Mesodermal cell (in vitro differentiated cells): ENCODE measurements at regions not wholly inside any gene's neighbourhood (a gene's known extent, or its start where the extent isn't known, plus 50 kb on each side); places are given as distances from the start of the nearest gene placed in this dataset.

Experiments
- H3K27ac ChIP-seq: 2 replicates; pipeline ENCODE4 v1.7.0; 2013; ENCODE audit warnings: mild to moderate bottlenecking, low read depth, low read length, moderate library complexity; ENCODE audit not compliant: severe bottlenecking
- H3K36me3 ChIP-seq: 2 replicates; pipeline ENCODE4 v1.7.1; 2013; ENCODE audit warnings: mild to moderate bottlenecking, low read length, moderate library complexity; ENCODE audit not compliant: control insufficient read depth, insufficient read depth
- H3K4me1 ChIP-seq: one replicate; pipeline ENCODE4 v1.7.1; 2013; ENCODE audit warnings: mild to moderate bottlenecking, low read length; ENCODE audit not compliant: insufficient read depth, control insufficient read depth, poor library complexity, severe bottlenecking
- H3K4me3 ChIP-seq: 2 replicates; pipeline ENCODE4 v1.7.0; 2013; ENCODE audit warnings: low read length, control low read depth, mild to moderate bottlenecking; ENCODE audit not compliant: insufficient read depth, poor library complexity, severe bottlenecking; ENCODE audit errors: extremely low read depth
- H3K9me3 ChIP-seq: 2 replicates; pipeline ENCODE4 v1.7.1; 2013; ENCODE audit warnings: mild to moderate bottlenecking, low read length, moderate library complexity; ENCODE audit not compliant: control insufficient read depth
- WGBS, 2 experiments: methylation state at CpG; one replicate each; pipeline ENCODE4 v1.1.5; 2013; ENCODE audit warnings: missing lambda C conversion rate in 2 of 2; ENCODE audit not compliant: insufficient coverage in 2 of 2; 5-methylcytosine and 5-hydroxymethylcytosine counted together

GRCh38 chr10:61124756-61125530 is 181.0 kb upstream of the RHOBTB1 start:
- no peak overlapping the region for H3K4me3 ChIP-seq
- H3K36me3 ChIP-seq = no peaks in the 10 kb centered on the region
- no peak overlapping the region for H3K27ac ChIP-seq
- no peaks in the 10 kb centered on the region for H3K4me1 ChIP-seq
- no peaks in the 10 kb centered on the region for H3K9me3 ChIP-seq
- WGBS, 2 experiments = 85 to 95% methylated on average over 3 to 4 of the region's 6 CpGs

- Histone ChIP-seq H3K36me3 (no peaks in the 10 kb centered on the region), H3K27ac (no peak overlapping the region), H3K4me3 (no peak overlapping the region), H3K9me3 (no peaks in the 10 kb centered on the region), H3K4me1 (no peaks in the 10 kb centered on the region)
- WGBS, 2 experiments = no CpG with 5 or more reads among the region's 2 CpGs
Measured at GRCh38 chr10:61120805-61121204, 176.8 kb upstream of the RHOBTB1 start.

GRCh38 chr10:61119573-61119972 is 175.6 kb upstream of the RHOBTB1 start:
- 86% methylated on average over 1 of the region's 1 CpG; no CpG with 5 or more reads in 1 of the 2 experiments for WGBS, 2 experiments
- Histone ChIP-seq H3K36me3 (no peaks in the 10 kb centered on the region), H3K4me1 (no peaks in the 10 kb centered on the region), H3K9me3 (no peaks in the 10 kb centered on the region), H3K4me3 (no peak overlapping the region), H3K27ac (no peak overlapping the region)

GRCh38 chr10:61115897-61116296 is 171.9 kb upstream of the RHOBTB1 start:
- no peaks in the 10 kb centered on the region for H3K36me3 ChIP-seq
- no peaks in the 10 kb centered on the region for H3K9me3 ChIP-seq
- H3K4me3 ChIP-seq = no peak overlapping the region
- no peaks in the 10 kb centered on the region for H3K4me1 ChIP-seq
- H3K27ac ChIP-seq = no peak overlapping the region

GRCh38 chr10:61112771-61113170 is 168.8 kb upstream of the RHOBTB1 start:
- no peaks in the 10 kb centered on the region for H3K36me3 ChIP-seq
- no peak overlapping the region for H3K4me3 ChIP-seq
- no peaks in the 10 kb centered on the region for H3K9me3 ChIP-seq
- no peak overlapping the region for H3K27ac ChIP-seq
- no peaks in the 10 kb centered on the region for H3K4me1 ChIP-seq

- Histone ChIP-seq H3K9me3 (no peaks in the 10 kb centered on the region), H3K27ac (no peak overlapping the region)
Measured at GRCh38 chr10:61110936-61111335, 167.0 kb upstream of the RHOBTB1 start.

GRCh38 chr10:61110188-61110844 is 166.3 kb upstream of the RHOBTB1 start:
- no peaks in the 10 kb centered on the region for H3K4me1 ChIP-seq
- WGBS, 2 experiments = no CpG with 5 or more reads among the region's 1 CpG
- no peaks in the 10 kb centered on the region for H3K36me3 ChIP-seq
- no peak overlapping the region for H3K4me3 ChIP-seq
- H3K27ac ChIP-seq = no peak overlapping the region
- no peaks in the 10 kb centered on the region for H3K9me3 ChIP-seq

More at GRCh38 chr10:61110936-61111335, 167.0 kb upstream of the RHOBTB1 start:
- H3K4me1 ChIP-seq = no peaks in the 10 kb centered on the region
- H3K36me3 ChIP-seq = no peaks in the 10 kb centered on the region
- no peak overlapping the region for H3K4me3 ChIP-seq

GRCh38 chr10:61108915-61109314 is 164.9 kb upstream of the RHOBTB1 start:
- no peak overlapping the region for H3K27ac ChIP-seq
- no peaks in the 10 kb centered on the region for H3K36me3 ChIP-seq
- no peak overlapping the region for H3K4me3 ChIP-seq
- WGBS, 2 experiments = 100% methylated on average over 1 of the region's 3 CpGs; no CpG with 5 or more reads in 1 of the 2 experiments
- H3K4me1 ChIP-seq = no peaks in the 10 kb centered on the region
- H3K9me3 ChIP-seq = no peaks in the 10 kb centered on the region

- Histone ChIP-seq H3K4me1 (no peaks in the 10 kb centered on the region), H3K4me3 (no peak overlapping the region), H3K9me3 (no peaks in the 10 kb centered on the region), H3K36me3 (no peaks in the 10 kb centered on the region), H3K27ac (no peak overlapping the region)
- 92 to 100% methylated on average over 2 of the region's 5 CpGs for WGBS, 2 experiments
Measured at GRCh38 chr10:61100887-61101286, 156.9 kb upstream of the RHOBTB1 start.

GRCh38 chr10:61099756-61100155 is 155.8 kb upstream of the RHOBTB1 start:
- WGBS, 2 experiments = 94 to 95% methylated on average over 2 of the region's 4 CpGs
- Histone ChIP-seq H3K36me3 (no peaks in the 10 kb centered on the region), H3K4me3 (no peak overlapping the region), H3K4me1 (no peaks in the 10 kb centered on the region), H3K27ac (no peak overlapping the region), H3K9me3 (no peaks in the 10 kb centered on the region)

- Histone ChIP-seq H3K36me3 (no peaks in the 10 kb centered on the region), H3K4me1 (no peaks in the 10 kb centered on the region), H3K4me3 (no peak overlapping the region), H3K27ac (no peak overlapping the region), H3K9me3 (no peaks in the 10 kb centered on the region)
- WGBS, 2 experiments = 78 to 80% methylated on average over 1 of the region's 1 CpG
Measured at GRCh38 chr10:61098966-61099365, 155.0 kb upstream of the RHOBTB1 start.
